ENCODE measurements at regions not wholly inside any gene's neighbourhood (a gene's known extent, or its start where the extent isn't known, plus 50 kb on each side); places are given as distances from the start of the nearest gene placed in this dataset.

DNA sequence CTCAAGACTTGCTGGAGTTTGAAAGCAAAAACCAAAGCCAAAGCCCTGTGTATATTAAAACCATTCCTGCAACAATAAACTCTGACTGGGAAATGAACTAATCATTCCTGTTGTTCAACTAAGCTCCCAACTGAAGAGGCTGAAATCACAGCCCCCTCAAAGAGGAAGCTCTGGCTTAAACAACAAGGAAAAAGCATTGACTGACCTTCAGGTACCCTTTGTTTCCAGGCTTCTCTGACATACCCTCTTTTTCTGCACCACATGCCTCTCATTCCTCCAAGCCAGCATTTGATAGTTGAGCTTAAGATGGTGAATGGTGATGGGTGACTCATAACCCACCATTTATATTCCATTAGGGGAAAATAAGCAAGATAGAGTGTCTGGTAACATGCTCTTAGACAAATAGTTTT lies 470.9 kb upstream of the SOX9 start:
- no peak for DNase-seq
- in situ Hi-C loops (cut with HindIII; ENCODE audit: low pct_ligation_motif_present, low pct_unique_long_range_greater_than_20kb, low sequenced_read_pairs), result no loop called here

DNA sequence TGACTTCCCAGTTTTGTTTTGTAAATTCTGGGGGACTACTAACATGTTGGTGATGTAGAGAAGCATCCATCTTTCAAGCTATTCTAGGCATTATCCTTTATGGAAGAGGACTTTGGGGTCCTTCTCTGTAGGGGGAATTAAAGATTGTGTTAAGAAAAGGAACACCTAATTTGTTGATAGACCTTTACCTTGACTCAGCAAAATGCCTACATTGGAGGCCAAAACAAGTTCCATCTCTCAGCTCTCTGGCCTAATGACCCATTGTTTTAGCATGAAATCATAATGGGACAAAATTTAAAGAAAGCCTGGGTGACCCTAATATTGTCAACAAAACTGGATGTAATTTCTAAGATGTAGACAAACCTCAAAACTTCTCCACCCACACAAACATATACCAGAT lies 465.3 kb upstream of the SOX9 start:
- DNase-seq, result no peak
- in situ Hi-C loops (cut with HindIII; ENCODE audit: low pct_ligation_motif_present, low pct_unique_long_range_greater_than_20kb, low sequenced_read_pairs), result no loop called here

DNA sequence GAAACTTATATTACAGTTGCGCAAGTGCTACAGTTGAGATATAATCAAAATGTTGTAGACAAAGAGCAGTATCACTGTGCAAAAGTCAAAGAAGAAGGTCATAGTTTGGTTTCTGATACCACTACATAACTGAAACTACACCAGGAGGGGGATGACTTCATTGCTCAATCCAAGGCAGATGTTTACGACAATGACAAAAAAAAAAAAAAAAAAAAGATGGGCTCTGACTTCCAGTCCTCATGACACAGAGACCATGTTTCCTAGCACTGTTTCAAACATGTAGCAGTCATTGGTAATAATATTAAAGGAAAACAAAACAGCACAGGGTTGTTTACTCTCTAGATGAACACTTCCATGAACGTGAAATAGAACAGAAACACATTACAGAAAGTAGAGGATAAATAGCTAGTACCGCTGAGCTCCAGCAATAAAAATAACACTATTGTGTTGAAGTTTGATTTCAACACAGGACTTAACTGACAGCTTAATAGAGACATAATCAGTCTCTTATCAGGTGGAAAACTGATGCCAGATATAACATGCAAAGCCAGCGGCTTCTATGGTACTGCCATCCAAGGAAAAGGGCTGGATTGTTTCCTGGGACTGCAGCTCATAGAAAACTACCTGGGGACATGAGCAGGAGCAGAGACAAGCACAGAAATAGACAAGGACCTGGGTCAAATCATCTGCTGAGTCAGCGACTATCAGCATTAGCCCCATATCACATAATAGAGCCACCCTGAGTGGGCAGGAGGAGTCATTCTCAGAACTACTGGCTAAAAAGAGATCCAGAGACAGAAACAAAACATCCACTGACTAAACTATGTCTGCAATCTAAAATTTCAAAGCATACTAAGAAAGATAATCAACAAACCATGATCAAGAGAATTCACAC lies 463.6 kb upstream of the SOX9 start:
- in situ Hi-C loops (cut with HindIII; ENCODE audit: low pct_ligation_motif_present, low pct_unique_long_range_greater_than_20kb, low sequenced_read_pairs), result no loop called here
- DNase-seq, result no peak

DNA sequence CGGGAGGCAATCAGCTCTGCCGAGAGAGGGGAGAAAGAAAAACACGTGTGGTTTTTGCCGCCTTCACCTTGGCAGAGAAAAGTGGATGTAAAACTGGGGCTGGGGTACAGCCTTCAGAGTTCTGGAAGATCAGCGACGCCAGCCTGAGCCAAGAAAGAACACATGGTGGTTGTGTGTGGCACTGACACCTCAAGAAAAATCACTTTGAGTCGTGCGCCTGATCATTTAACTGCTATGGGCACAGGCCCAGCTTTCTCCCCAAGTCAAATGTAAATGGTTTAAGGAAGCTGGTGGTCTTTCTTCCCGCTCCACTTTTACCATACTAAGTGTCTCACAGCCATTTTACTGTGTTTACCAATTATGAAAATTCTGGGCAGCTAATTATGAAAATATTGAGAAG lies 461.8 kb upstream of the SOX9 start:
- no peak for DNase-seq
- in situ Hi-C loops (cut with HindIII; ENCODE audit: low pct_ligation_motif_present, low pct_unique_long_range_greater_than_20kb, low sequenced_read_pairs), result no loop called here

DNA sequence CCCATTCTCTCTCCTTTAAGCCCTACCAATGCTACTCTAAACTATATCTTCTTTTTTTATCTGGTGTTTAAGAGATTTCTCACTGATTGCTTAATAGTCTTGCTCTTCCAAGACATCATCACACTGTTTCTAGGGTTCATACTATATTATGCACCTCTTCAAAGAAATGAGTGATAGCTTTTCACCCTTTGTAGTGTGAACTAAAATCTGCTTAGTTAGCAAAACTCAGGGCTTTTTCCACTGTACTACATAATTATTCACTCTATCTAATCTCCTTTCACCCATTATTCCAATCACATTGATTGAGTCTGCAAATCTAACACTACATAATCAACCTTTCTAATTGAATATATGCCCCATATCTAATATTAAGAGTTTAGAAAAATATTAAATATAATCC lies 456.0 kb upstream of the SOX9 start:
- in situ Hi-C loops (cut with HindIII; ENCODE audit: low pct_ligation_motif_present, low pct_unique_long_range_greater_than_20kb, low sequenced_read_pairs), result no loop called here

DNA sequence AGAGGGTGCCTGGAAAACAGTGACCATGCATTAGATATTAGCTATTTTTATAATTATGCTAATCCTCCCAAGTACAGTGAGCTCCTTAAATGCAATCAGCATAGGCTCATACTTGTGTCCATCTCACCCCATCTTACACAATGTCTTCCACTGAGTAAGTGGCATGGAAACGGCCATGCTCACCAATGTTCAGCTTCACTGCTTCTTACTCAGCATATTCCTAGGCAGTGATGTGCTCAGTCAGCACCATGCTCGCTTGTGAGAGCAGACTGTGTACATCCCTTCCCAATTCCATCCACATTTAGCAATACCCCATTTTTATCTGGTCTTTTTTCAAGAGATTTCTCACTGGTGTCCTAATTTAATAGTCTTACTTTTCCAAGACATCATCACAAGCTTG lies 454.8 kb upstream of the SOX9 start:
- in situ Hi-C loops (cut with HindIII; ENCODE audit: low pct_ligation_motif_present, low pct_unique_long_range_greater_than_20kb, low sequenced_read_pairs), result no loop called here

More for the DNA sequence above, 456.0 kb upstream of the SOX9 start:
- DNase-seq, result no peak

DNA sequence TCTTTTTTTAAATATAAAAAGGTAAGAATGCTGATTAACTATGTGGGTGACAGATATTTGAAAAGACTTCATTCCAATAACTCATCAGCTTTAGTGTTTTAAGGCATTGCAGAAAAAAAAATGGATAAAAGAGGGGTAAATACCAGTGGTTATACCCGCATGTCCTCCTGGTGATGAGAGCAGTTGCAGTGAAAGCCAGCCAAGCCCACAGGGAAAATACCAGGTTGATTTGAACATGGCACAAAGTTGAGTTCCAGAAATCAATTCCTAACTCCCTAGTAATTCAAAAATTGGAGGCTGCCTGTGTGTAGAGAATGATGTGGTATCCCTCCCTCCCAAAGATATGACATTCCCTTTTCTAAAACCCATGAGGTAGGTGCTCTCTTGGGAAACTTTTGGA lies 453.2 kb upstream of the SOX9 start:
- in situ Hi-C loops (cut with HindIII; ENCODE audit: low pct_ligation_motif_present, low pct_unique_long_range_greater_than_20kb, low sequenced_read_pairs), result no loop called here
- no peak for DNase-seq

More for the DNA sequence above, 454.8 kb upstream of the SOX9 start:
- no peak for DNase-seq

DNA sequence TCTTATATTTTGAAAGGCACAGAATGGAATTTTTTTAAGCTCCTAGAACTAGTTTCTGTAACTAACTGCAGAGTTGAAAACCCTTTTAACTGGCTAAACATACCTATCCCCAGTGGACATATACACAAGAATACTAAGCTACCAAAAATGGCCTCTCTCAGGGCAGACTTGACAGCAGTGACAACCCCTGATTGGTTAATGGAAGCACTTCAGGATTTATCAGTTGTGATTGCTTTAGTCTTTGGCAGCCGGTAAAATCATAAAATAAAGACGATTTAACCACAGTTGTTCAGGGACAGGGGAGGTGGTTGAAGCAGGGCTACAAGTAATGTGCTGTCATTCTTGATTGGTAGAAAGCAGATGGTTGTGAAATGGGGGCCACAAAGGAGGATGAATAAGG lies 452.0 kb upstream of the SOX9 start:
- in situ Hi-C loops (cut with HindIII; ENCODE audit: low pct_ligation_motif_present, low pct_unique_long_range_greater_than_20kb, low sequenced_read_pairs), result no loop called here

DNA sequence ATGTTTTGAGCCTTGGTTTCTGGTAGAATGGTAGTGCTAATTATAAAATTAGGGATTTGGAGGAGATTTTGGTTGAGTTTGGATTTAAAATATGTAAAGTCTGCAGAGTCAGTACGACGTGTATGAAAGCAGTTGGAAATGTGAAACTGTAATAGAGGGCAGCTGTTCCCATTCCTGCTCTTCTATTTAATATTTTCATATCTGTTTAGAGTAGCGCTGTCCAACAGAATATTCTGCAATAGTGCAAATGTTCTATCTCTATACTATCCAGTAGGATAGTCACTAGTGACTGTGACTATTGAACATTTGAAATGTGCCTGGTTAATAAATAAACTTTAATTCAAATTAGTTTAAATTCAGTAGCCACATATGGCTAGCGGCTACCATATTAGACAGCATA lies 443.4 kb upstream of the SOX9 start:
- in situ Hi-C loops (cut with HindIII; ENCODE audit: low pct_ligation_motif_present, low pct_unique_long_range_greater_than_20kb, low sequenced_read_pairs), result no loop called here
- DNase-seq, result no peak

More for the DNA sequence above, 452.0 kb upstream of the SOX9 start:
- DNase-seq, result no peak

DNA sequence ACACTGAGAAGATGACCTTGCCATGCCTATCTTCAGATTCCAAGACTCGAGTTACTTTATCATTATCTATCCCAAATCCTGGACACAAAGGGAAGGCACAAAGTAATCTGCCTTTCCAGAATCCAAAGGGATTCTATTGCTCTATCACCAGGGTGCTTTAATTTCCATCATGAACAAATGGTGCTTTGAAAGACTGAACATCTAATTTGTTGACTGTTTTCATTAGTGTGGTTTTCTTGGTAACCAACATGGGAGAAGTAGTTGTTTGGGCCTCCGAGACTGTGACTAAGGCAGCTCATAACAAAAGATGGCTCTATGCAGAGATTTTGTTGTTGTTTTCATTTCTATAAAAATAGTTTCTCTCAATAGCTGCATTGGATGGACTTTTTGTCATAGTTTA lies 441.0 kb upstream of the SOX9 start:
- in situ Hi-C loops (cut with HindIII; ENCODE audit: low pct_ligation_motif_present, low pct_unique_long_range_greater_than_20kb, low sequenced_read_pairs), result no loop called here
- DNase-seq, result no peak

DNA sequence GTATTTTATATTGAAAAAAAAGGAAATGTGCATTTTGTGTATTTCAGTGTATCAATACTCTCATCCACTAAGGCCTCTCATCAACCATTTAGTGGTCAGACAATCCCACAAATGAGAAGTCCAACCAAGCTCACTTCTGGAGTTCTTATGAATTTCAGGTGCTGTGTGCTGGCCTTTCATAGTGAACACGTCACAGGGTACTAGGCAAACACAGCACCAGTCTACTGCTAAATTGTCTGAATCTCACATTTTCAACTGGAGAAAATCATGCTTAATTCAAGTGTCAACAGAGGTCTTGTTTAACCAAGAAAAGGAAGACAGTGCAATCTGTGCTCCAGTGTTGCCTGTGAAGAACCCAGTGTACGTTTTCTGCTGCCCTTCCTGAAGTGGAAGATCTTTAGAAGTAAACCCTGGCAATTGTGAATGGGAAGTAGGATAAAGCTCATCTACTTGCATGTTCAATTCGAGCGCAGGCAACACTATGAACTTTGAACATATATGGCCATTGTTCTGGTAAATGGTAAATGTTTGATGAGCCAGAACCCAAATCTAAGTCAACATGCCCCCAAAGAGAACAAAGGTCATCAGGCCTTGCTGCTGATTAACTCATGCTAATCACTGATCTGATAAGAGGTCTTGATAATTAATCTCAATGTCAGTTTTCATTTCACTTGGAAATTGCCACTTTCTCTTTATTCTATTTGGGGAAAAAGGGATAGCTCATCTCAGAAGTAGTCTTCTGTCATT lies 439.2 kb upstream of the SOX9 start:
- in situ Hi-C loops (cut with HindIII; ENCODE audit: low pct_ligation_motif_present, low pct_unique_long_range_greater_than_20kb, low sequenced_read_pairs), result no loop called here
- DNase-seq, result no peak

DNA sequence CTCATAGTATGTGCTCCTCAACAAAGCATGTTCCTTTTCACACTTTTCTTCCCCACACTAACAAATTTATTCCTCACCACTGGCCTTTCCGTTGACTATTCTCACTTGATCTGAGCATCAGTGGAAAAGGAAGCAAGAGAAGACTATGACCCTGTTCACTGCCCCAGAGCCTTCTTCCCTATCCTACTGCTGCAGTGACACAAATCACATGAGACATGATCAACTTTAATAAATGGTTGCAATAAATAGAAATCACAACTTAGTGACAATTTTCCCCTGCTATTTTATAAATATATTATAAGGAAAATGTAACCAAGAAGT lies 438.7 kb upstream of the SOX9 start:
- DNase-seq, result no peak
- in situ Hi-C loops (cut with HindIII; ENCODE audit: low pct_ligation_motif_present, low pct_unique_long_range_greater_than_20kb, low sequenced_read_pairs), result no loop called here

DNA sequence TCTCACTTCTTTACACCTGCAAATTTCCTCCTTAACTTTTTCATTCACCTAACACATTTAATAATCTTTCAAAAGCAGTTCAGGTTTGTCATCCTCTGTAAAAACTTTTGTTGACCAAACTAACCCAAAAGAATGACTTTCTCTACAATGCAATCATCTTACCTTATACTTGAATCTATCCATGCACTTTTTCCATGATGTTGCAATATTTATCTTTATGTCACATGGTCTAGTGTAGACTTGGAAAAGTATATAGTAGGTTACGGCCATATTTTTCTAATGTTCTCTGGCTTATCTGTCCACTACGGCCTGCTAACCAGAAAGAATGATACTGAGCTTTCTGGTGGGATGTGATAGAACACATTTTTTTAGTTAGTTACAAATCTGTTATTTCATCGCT lies 431.0 kb upstream of the SOX9 start:
- DNase-seq, result no peak
- in situ Hi-C loops (cut with HindIII; ENCODE audit: low pct_ligation_motif_present, low pct_unique_long_range_greater_than_20kb, low sequenced_read_pairs), result no loop called here

DNA sequence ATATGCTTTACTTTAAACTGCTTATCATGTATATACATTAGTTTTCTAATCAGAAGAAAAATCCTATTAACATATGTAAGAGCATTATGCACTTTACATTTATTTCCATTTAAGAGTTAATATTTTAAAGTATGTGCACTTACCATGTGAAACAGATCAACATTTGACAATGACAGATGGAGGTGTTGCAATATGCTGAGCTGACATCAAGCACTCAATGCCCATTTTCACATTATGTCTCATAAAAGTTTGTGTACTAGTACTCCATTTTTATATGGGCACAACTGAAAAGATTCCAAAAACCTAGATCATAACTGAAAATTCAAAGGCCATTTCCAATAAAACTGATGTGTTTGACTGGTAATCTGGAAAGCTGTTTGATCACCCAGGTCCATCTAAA lies 420.9 kb upstream of the SOX9 start:
- in situ Hi-C loops (cut with HindIII; ENCODE audit: low pct_ligation_motif_present, low pct_unique_long_range_greater_than_20kb, low sequenced_read_pairs), result no loop called here
- no peak for DNase-seq

DNA sequence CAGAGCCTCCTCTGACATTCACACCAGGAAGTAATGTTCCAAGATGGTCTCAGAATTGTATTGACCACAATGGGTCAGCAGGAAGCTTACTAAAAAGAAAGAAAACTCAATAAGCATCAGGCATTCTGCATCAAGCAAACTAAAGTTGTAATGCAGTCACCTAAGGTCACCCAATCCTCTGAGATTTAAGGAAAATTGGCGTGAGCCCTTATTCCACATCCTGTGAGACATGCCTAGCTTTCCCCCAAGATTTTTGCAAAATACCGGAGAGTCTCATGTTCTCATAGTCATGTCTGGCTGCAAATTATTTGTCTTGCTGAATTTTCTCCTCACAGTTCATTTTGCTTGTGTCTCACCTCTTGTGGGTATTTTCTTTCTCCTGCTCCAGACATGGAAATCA lies 417.1 kb upstream of the SOX9 start:
- in situ Hi-C loops (cut with HindIII; ENCODE audit: low pct_ligation_motif_present, low pct_unique_long_range_greater_than_20kb, low sequenced_read_pairs), result no loop called here

DNA sequence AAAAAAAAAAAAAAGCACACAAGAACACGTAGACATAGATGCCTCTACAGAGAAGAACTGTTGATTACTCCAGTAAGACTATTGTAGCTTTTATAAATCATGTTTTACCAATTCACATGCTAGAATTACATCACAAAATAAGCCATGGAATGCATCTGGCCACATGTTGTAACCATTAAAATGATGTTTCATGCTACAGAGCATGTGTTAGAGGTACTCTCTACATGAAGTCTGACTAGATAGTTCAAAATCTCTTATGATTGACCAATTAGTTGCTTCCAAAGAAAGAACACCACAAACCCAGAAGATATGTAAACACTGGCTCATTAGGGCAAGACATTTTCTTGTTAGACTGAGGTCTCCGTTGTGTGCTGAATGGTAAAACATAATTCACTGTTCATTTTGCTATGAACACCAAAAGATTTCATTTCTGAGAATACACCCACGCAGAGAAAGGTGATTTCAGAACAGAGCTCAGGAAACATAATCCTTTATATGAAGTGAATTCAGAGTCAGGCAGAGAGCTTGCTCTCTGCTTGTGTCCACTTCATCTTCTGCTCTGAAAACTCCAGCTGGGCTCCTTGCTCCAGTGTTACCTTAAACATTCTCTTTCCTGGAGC lies 411.4 kb upstream of the SOX9 start:
- in situ Hi-C loops (cut with HindIII; ENCODE audit: low pct_ligation_motif_present, low pct_unique_long_range_greater_than_20kb, low sequenced_read_pairs), result no loop called here
- DNase-seq, result no peak

More for the DNA sequence above, 417.1 kb upstream of the SOX9 start:
- no peak for DNase-seq

DNA sequence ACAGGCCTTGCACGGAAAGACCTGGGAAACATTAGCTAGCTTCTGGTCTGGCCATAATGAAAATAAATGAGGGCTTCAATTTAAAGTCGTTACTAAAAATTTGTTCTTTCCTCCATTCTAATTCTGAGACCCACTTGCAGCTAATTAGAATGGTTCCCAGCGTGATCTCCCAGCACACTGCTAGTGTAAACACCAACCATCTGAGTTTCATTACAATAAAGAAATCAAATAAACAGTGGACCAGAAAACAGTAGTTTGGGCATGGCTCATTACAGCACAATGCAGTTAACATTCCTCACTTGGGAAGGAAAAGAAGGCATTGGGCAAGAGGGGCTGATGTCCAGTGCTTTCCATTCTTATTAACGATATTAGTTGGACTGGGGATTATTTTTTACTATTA lies 410.9 kb upstream of the SOX9 start:
- in situ Hi-C loops (cut with HindIII; ENCODE audit: low pct_ligation_motif_present, low pct_unique_long_range_greater_than_20kb, low sequenced_read_pairs), result no loop called here
- DNase-seq, result no peak

DNA sequence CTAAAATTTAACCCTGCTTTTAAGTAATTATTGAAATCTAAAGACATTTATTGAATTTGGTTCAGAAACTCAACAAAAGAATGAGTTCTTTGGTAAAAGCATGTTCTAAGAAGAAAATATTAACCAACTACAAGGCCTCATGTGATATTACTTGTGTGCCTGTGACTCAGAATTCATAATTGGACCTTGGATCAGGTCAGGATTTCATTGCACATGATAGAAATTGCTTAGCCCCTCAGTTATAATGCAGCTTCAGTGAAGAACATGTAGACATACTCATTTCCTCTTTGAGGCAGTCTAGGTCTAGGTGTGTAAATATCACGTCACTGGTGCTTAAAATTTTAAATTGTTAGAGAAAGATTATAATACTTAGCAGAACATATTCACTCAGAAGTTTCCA lies 410.0 kb upstream of the SOX9 start:
- in situ Hi-C loops (cut with HindIII; ENCODE audit: low pct_ligation_motif_present, low pct_unique_long_range_greater_than_20kb, low sequenced_read_pairs), result no loop called here
- no peak for DNase-seq

DNA sequence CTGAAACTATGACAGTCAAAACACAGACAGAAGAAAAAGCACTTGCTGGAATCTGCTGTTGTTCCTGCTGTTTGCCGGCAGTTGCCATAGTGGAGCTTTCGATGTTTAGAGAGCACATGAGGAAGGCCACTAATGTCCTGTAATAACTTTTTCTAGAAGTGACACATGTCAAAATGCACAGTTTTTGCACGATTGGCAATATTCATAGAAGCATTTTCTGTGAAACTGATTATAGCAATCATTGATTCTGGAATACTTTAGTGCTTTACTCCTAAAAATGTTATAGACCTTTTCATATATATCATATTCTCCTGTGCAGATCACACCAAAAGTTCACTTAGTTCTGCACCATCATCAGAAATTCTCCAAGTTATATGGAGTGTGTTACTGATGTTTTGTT lies 407.0 kb upstream of the SOX9 start:
- in situ Hi-C loops (cut with HindIII; ENCODE audit: low pct_ligation_motif_present, low pct_unique_long_range_greater_than_20kb, low sequenced_read_pairs), result no loop called here
- no peak for DNase-seq

DNA sequence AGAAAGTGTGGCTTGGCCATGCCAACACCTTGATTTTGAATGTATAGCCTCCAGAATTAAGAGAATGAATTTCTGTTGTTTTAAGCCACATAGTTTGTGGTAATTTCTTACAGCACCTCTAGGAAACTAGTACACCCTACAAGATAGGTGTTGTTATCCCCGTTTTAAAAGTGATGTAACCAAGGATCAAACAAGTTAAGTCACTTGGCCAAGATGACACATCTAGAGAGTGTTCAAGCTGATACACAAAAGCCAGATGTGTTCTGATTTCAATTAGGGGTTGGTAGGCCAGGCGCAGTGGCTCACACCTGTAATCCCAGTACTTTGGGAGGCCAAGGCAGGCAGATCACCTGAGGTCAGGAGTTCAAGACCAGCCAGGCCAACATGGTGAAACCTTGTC lies 396.5 kb upstream of the SOX9 start:
- no peak for DNase-seq
- in situ Hi-C loops (cut with HindIII; ENCODE audit: low pct_ligation_motif_present, low pct_unique_long_range_greater_than_20kb, low sequenced_read_pairs), result no loop called here
